Peyer's patch (tissue), 4 donors: ENCODE measurements at regions not wholly inside any gene's neighbourhood (a gene's known extent, or its start where the extent isn't known, plus 50 kb on each side); places are given as distances from the start of the nearest gene placed in this dataset.

ENCODE experiments used
- POLR2A ChIP-seq, 2 donors: fragments of 450-650 bp; IDR thresholded peaks; one replicate each; pipeline ENCODE4 v1.5.1; 2017; ENCODE audit warnings: antibody characterized with exemption in 2 of 2, mild to moderate bottlenecking in 2 of 2, moderate library complexity in 2 of 2
- TF ChIP-seq, protein P1 (sequence below), 6 experiments: fragments of 450-650 bp in 4 of 6; fragments of 200-600 bp in 2 of 6; sonication (generic) in 1 of 6; IDR thresholded peaks; one replicate each; pipeline ENCODE4 v1.5.1; 2017 to 2019; ENCODE audit warnings: antibody characterized with exemption in 6 of 6, mild to moderate bottlenecking in 3 of 6, moderate library complexity in 1 of 6

DNA sequence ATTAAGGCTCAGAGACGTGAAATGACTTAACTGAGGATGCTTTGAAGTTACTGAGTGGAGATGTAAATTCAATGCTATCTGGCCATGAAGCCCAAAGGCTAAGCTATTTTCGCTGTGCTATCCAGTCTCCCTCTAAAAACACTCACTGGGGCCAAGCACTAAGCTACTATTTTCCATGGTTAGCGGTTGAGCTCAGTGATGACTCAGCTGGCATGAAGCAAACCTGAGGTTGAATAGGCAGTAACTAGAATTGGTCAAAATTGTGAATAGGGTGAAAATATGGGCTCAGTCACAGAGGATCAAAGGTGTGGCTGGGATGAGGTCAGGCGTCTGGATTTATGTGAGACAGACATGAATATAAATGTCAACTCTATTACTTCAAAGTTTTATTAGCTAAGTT lies 564.2 kb upstream of the KIRREL3 start:
- TF ChIP-seq, protein P1, sequence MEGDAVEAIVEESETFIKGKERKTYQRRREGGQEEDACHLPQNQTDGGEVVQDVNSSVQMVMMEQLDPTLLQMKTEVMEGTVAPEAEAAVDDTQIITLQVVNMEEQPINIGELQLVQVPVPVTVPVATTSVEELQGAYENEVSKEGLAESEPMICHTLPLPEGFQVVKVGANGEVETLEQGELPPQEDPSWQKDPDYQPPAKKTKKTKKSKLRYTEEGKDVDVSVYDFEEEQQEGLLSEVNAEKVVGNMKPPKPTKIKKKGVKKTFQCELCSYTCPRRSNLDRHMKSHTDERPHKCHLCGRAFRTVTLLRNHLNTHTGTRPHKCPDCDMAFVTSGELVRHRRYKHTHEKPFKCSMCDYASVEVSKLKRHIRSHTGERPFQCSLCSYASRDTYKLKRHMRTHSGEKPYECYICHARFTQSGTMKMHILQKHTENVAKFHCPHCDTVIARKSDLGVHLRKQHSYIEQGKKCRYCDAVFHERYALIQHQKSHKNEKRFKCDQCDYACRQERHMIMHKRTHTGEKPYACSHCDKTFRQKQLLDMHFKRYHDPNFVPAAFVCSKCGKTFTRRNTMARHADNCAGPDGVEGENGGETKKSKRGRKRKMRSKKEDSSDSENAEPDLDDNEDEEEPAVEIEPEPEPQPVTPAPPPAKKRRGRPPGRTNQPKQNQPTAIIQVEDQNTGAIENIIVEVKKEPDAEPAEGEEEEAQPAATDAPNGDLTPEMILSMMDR (IDR thresholded peaks at IDR 0.05): no peak
- no peak for TF ChIP-seq POLR2A (IDR thresholded peaks at IDR 0.05)
